Transverse colon (tissue), 4 donors: ENCODE measurements at regions not wholly inside any gene's neighbourhood (a gene's known extent, or its start where the extent isn't known, plus 50 kb on each side); places are given as distances from the start of the nearest gene placed in this dataset.
A peak's percentile ranks its signal among the peaks of the same experiment; 100 is the strongest.

ENCODE experiments used
- DNase-seq: peaks from one replicate; pipeline ENCODE4 v3.0.0-alpha.2; 2019
- H3K27ac ChIP-seq, 4 donors: fragments of 200-600 bp; sonication (generic); 2 replicates each; pipeline ENCODE4 v1.5.1; 2016 to 2018; ENCODE audit warnings: inconsistent platforms in 4 of 4
- H3K27me3 ChIP-seq: fragments of 200-600 bp; sonication (generic); 2 replicates; pipeline ENCODE4 v1.5.1; 2017; ENCODE audit warnings: inconsistent platforms
- H3K36me3 ChIP-seq, 4 donors: fragments of 200-600 bp; sonication (generic); 2 replicates each; pipeline ENCODE4 v1.5.1; 2017 to 2019; ENCODE audit warnings: inconsistent platforms in 4 of 4
- H3K4me1 ChIP-seq, 4 donors: fragments of 200-600 bp; sonication (generic); 2 replicates each; pipeline ENCODE4 v1.5.1; 2017 to 2020; ENCODE audit warnings: inconsistent platforms in 4 of 4
- H3K4me3 ChIP-seq, 4 donors: fragments of 200-600 bp; sonication (generic); 1 replicate in 1 of 4; 2 replicates in 3 of 4; pipeline versions ENCODE4 v1.5.1 to v1.6.1; 2017 to 2019; ENCODE audit warnings: inconsistent platforms in 4 of 4
- H3K9me3 ChIP-seq, 2 donors: fragments of 200-600 bp; sonication (generic); 2 replicates each; pipeline ENCODE4 v1.5.1; 2017 to 2019; ENCODE audit warnings: inconsistent platforms in 2 of 2
- EP300 ChIP-seq: sonication (generic); formaldehyde crosslinking; IDR thresholded peaks from one replicate; pipeline ENCODE4 v1.6.1; 2017; ENCODE audit warnings: antibody characterized with exemption, low read depth
- POLR2A ChIP-seq: fragments of 450-650 bp; IDR thresholded peaks from one replicate; pipeline ENCODE4 v1.6.1; 2016; ENCODE audit warnings: antibody characterized with exemption, mild to moderate bottlenecking, moderate library complexity
- POLR2AphosphoS5 ChIP-seq, 3 donors: sonication (generic); formaldehyde crosslinking; IDR thresholded peaks; one replicate each; pipeline ENCODE4 v1.6.1; 2016; ENCODE audit warnings: antibody characterized with exemption in 3 of 3
- WGBS, 2 donors: methylation state at CpG; one replicate each; pipeline ENCODE4 v1.1.5; 2018; ENCODE audit warnings: low coverage in 1 of 2; 5-methylcytosine and 5-hydroxymethylcytosine counted together
- in situ Hi-C, 4 donors: fragments of 200-750 bp; cut with MboI; loops; one replicate each; pipeline versions ENCODE4 v1.15.0 to v1.15.1; 2017; ENCODE audit warnings: low sequenced_read_pairs in 3 of 4, low pct_ligation_motif_present in 1 of 4, low pct_unique_long_range_greater_than_20kb in 1 of 4
- intact Hi-C: fragments of 100-400 bp; cut with DNase I; formaldehyde crosslinking; loops from one replicate; pipeline ENCODE4 v1.15.1; 2023; ENCODE audit warnings: low total_unique reads
- TF ChIP-seq, protein P1 (sequence below), 5 experiments: fragments of 200-600 bp in 3 of 5; fragments of 450-650 bp in 2 of 5; sonication (generic) in 3 of 5; IDR thresholded peaks; 1 replicate in 2 of 5; 2 replicates in 3 of 5; pipeline ENCODE4 v1.5.1; 2016 to 2017; ENCODE audit warnings: antibody characterized with exemption in 5 of 5, inconsistent platforms in 3 of 5, mild to moderate bottlenecking in 2 of 5, moderate library complexity in 1 of 5

DNA sequence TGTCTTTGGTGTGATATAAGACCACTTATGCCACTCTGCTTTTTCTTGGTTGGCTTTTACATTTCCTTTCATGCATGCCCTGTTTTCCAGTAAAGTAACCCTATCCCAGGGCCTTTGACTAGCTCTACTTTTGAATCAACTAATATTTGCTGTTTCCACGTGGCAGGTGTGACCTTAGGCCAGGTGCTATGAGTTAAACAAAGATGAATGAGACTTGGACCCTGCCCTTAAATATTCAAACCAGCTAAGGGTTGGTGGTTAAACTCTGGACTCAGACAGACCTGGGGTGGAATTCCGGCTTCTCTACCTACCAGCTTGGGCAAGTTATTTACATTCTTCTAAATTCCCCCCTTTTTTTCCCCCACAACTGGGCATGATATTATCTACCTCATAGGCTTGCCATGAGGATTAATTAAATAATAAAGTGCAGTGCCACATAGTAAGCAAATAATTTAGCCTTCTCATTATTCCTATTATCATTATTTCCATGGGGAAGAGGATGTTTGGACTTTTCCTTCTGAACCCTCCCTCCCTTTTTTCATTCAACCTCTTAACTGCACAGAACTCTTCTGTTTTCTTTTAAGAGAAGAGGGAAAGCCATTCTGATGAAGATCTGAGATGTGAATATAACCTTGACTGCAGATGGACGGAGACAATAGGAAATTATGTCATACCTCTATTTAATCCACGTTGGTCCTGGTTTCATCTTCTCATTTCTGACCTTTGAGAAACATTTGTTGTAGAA is 143.6 kb upstream of the TNFAIP3 start:
- 49 to 64% methylated on average over 3 to 4 of the region's 4 CpGs for WGBS, 2 donors
- in situ Hi-C loops (loop anchor here in 2 of 4 donors (25.0 kb wide), 1 partner anchor 389 kb away; the partner anchor contains the start of gene PERP (in 2 of the 2)), intact Hi-C loops (no loop called here)
- H3K27ac ChIP-seq: peak overlapping the region in 1 of 4 donors; percentile 21
- no peak for DNase-seq
- TF ChIP-seq POLR2AphosphoS5 (IDR thresholded peaks at IDR 0.05) (no peak), POLR2A (no peak), EP300 (no peak)
- TF ChIP-seq, protein P1, sequence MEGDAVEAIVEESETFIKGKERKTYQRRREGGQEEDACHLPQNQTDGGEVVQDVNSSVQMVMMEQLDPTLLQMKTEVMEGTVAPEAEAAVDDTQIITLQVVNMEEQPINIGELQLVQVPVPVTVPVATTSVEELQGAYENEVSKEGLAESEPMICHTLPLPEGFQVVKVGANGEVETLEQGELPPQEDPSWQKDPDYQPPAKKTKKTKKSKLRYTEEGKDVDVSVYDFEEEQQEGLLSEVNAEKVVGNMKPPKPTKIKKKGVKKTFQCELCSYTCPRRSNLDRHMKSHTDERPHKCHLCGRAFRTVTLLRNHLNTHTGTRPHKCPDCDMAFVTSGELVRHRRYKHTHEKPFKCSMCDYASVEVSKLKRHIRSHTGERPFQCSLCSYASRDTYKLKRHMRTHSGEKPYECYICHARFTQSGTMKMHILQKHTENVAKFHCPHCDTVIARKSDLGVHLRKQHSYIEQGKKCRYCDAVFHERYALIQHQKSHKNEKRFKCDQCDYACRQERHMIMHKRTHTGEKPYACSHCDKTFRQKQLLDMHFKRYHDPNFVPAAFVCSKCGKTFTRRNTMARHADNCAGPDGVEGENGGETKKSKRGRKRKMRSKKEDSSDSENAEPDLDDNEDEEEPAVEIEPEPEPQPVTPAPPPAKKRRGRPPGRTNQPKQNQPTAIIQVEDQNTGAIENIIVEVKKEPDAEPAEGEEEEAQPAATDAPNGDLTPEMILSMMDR (IDR thresholded peaks at IDR 0.05): no peak
- H3K27me3 ChIP-seq: no peaks in the 10 kb centered on the region
- no peaks in the 10 kb centered on the region for H3K9me3 ChIP-seq
- peaks cover 3 to 16% (median 6%) of the 10 kb centered on the region in 4 donors for H3K4me1 ChIP-seq
- no peaks in the 10 kb centered on the region for H3K36me3 ChIP-seq
- no peak overlapping the region for H3K4me3 ChIP-seq

DNA sequence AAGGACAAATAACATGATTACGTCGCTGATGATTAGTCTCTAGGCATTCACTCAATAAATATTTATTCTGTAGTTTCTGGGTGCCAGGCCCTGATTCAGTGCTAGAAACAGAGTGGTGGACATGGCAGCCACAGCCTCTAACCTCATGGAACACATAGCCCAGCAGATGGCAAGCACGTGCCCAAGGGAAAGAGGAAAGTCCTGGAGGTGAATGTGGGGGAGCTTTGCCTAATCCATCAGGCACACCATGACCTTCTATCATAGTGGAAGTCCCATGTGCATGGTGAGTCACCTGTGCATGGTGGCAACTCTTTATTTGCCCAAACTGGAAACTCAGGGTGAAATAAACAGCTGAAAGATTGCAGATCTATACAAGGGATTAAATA is 143.0 kb upstream of the TNFAIP3 start:
- Histone ChIP-seq H3K4me3 (no peak overlapping the region), H3K36me3 (no peaks in the 10 kb centered on the region), H3K4me1 (peaks cover 3 to 16% (median 6%) of the 10 kb centered on the region in 4 donors), H3K27me3 (no peaks in the 10 kb centered on the region), H3K27ac (no peak overlapping the region), H3K9me3 (no peaks in the 10 kb centered on the region)
- intact Hi-C loops: no loop called here
- no peak for DNase-seq
- WGBS, 2 donors: 71 to 100% methylated on average over 2 to 3 of the region's 3 CpGs
- in situ Hi-C loops: loop anchor here in 2 of 4 donors (25.0 kb wide), 1 partner anchor 388 kb away; the partner anchor contains the start of gene PERP (in 2 of the 2)
- TF ChIP-seq POLR2AphosphoS5 (IDR thresholded peaks at IDR 0.05) (no peak), POLR2A (no peak), EP300 (no peak)
- TF ChIP-seq, protein P1 (IDR thresholded peaks at IDR 0.05): no peak

DNA sequence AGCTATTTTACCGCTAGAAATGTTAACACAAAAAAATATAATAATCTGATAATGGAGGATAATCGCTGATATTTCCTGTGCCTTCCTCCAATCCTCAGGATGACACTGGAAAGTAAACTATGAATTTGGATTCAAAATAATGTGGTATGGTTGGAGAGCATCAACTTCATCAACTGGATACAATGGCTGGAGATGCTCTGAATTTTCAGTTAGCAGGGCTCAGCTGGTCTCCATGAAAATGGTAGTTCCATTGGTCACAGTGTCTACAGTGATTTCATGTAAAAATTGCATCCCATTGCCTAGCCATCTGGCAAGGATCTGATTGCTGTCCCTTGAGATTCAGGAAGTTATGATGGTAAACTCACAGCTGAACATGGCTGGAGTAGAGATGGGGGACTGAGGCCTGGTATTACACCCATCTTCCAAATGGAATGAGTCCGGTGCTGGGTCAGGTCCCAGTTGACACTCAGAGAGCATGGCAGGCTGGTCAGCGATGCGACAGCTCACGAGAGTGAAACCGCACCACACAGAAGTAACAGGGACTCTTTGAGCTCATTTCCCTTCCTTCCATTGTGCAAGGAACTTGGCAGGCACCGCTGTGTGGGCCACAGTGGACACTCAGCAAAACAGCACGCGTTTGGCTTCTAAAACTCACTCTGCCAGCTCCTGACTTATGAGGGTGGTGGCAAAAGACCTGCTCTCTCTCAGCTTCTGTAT is 142.4 kb upstream of the TNFAIP3 start:
- no peaks in the 10 kb centered on the region for H3K9me3 ChIP-seq
- no peak overlapping the region for H3K27ac ChIP-seq
- H3K4me1 ChIP-seq: peaks cover 3 to 16% (median 6%) of the 10 kb centered on the region in 4 donors
- WGBS, 2 donors: 91 to 100% methylated on average over 3 to 10 of the region's 10 CpGs
- no peak for DNase-seq
- TF ChIP-seq POLR2A (no peak), EP300 (no peak), POLR2AphosphoS5 (IDR thresholded peaks at IDR 0.05) (no peak)
- TF ChIP-seq, protein P1 (IDR thresholded peaks at IDR 0.05): no peak
- in situ Hi-C loops: loop anchor here in 2 of 4 donors (25.0 kb wide), 1 partner anchor 388 kb away; the partner anchor contains the start of gene PERP (in 2 of the 2)
- intact Hi-C loops: no loop called here
- no peak overlapping the region for H3K4me3 ChIP-seq
- no peaks in the 10 kb centered on the region for H3K36me3 ChIP-seq
- no peaks in the 10 kb centered on the region for H3K27me3 ChIP-seq

DNA sequence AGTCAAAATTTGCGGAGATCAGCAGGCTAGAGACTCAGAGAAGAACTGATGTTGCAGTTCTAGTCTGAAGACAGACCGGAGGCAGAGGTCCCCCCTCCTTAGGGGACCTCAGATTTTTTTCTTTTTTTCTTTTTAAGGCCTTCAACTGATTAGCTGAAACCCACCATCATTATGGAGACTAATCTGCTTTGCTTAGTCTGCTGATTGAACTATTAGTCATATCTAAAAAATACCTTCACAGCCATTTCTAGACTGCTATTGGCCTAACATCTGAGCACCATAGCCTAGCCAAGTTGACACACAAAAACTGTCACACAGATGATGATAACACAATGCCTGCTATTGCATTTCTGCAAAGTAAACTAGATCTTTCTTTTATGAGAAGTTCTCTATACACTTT is 141.1 kb upstream of the TNFAIP3 start:
- no peaks in the 10 kb centered on the region for H3K36me3 ChIP-seq
- intact Hi-C loops: no loop called here
- no peaks in the 10 kb centered on the region for H3K27me3 ChIP-seq
- in situ Hi-C loops: no loop called here
- no peak for DNase-seq
- H3K4me3 ChIP-seq: no peak overlapping the region
- no peak overlapping the region for H3K27ac ChIP-seq
- 91 to 100% methylated on average over 2 of the region's 2 CpGs for WGBS, 2 donors
- no peaks in the 10 kb centered on the region for H3K9me3 ChIP-seq
- no peak for TF ChIP-seq POLR2AphosphoS5 (IDR thresholded peaks at IDR 0.05)
- no peak for TF ChIP-seq EP300
- TF ChIP-seq, protein P1 (IDR thresholded peaks at IDR 0.05): no peak
- no peak for TF ChIP-seq POLR2A
- peaks cover 3 to 16% (median 6%) of the 10 kb centered on the region in 4 donors for H3K4me1 ChIP-seq
